Trophoblast cell (in vitro differentiated cells and primary cell): ENCODE measurements at regions not wholly inside any gene's neighbourhood (a gene's known extent, or its start where the extent isn't known, plus 50 kb on each side); places are given as distances from the start of the nearest gene placed in this dataset.

Source experiments
- DNase-seq, 2 donors: peaks; one replicate each; pipeline ENCODE4 v3.0.0-alpha.2; 2016
- H2AFZ ChIP-seq: 2 replicates; pipeline ENCODE4 v1.6.1; 2013; ENCODE audit warnings: low read length, moderate library complexity, mild to moderate bottlenecking; ENCODE audit not compliant: insufficient read depth, poor library complexity
- H2AK5ac ChIP-seq: 2 replicates; pipeline ENCODE4 v1.6.1; 2013; ENCODE audit warnings: mild to moderate bottlenecking, low read length
- H2BK120ac ChIP-seq: 2 replicates; pipeline ENCODE4 v1.6.1; 2013; ENCODE audit warnings: low read length, mild to moderate bottlenecking, moderate library complexity; ENCODE audit not compliant: insufficient read depth, poor library complexity
- H2BK12ac ChIP-seq: 2 replicates; pipeline ENCODE4 v1.6.1; 2013; ENCODE audit warnings: mild to moderate bottlenecking, low read length, moderate library complexity
- H2BK5ac ChIP-seq: 2 replicates; pipeline ENCODE4 v1.6.1; 2013; ENCODE audit warnings: low read length, low read depth, moderate library complexity, mild to moderate bottlenecking; ENCODE audit not compliant: poor library complexity
- H3K14ac ChIP-seq: 2 replicates; pipeline ENCODE4 v1.6.1; 2013; ENCODE audit warnings: mild to moderate bottlenecking, low read length
- H3K18ac ChIP-seq: 2 replicates; pipeline ENCODE4 v1.6.1; 2013; ENCODE audit warnings: mild to moderate bottlenecking, low read length
- H3K23ac ChIP-seq: 2 replicates; pipeline ENCODE4 v1.6.1; 2013; ENCODE audit warnings: low read length
- H3K27ac ChIP-seq: 2 replicates; pipeline ENCODE4 v1.5.1; 2013; ENCODE audit warnings: low read depth, mild to moderate bottlenecking, inconsistent platforms, low read length, moderate library complexity
- H3K27me3 ChIP-seq: 2 replicates; pipeline ENCODE4 v1.6.1; 2013; ENCODE audit warnings: inconsistent platforms, mild to moderate bottlenecking, low read length, moderate library complexity; ENCODE audit not compliant: insufficient read depth
- H3K36me3 ChIP-seq, 2 experiments: 1 replicate in 1 of 2; 2 replicates in 1 of 2; pipeline ENCODE4 v1.6.1; 2013; ENCODE audit warnings: low read length in 2 of 2, mild to moderate bottlenecking in 2 of 2, moderate library complexity in 1 of 2; ENCODE audit not compliant: insufficient read depth in 2 of 2, control insufficient read depth in 1 of 2
- H3K4ac ChIP-seq: 2 replicates; pipeline ENCODE4 v1.6.1; 2013; ENCODE audit warnings: low read depth, mild to moderate bottlenecking, low read length, moderate library complexity
- H3K4me1 ChIP-seq, 2 experiments: 1 replicate in 1 of 2; 2 replicates in 1 of 2; pipeline ENCODE4 v1.6.1; 2013; ENCODE audit warnings: low read length in 2 of 2, mild to moderate bottlenecking in 2 of 2, moderate library complexity in 1 of 2; ENCODE audit not compliant: insufficient read depth in 2 of 2, control insufficient read depth in 1 of 2
- H3K4me2 ChIP-seq: 2 replicates; pipeline ENCODE4 v1.6.1; 2013; ENCODE audit warnings: inconsistent platforms, mild to moderate bottlenecking, low read length, moderate library complexity
- H3K4me3 ChIP-seq: 2 replicates; pipeline ENCODE4 v1.5.1; 2013; ENCODE audit warnings: mild to moderate bottlenecking, low read depth, low read length, inconsistent platforms
- H3K79me1 ChIP-seq: one replicate; pipeline ENCODE4 v1.6.1; 2013; ENCODE audit warnings: low read length
- H3K79me2 ChIP-seq: 2 replicates; pipeline ENCODE4 v1.6.1; 2013; ENCODE audit warnings: low read length, mild to moderate bottlenecking; ENCODE audit not compliant: control insufficient read depth, insufficient read depth, poor library complexity
- H3K9ac ChIP-seq: 2 replicates; pipeline ENCODE4 v1.6.1; 2013; ENCODE audit warnings: mild to moderate bottlenecking, low read length
- H3K9me3 ChIP-seq: 2 replicates; pipeline ENCODE4 v1.6.1; 2013; ENCODE audit warnings: low read depth, mild to moderate bottlenecking, control low read depth, inconsistent platforms, low read length; ENCODE audit not compliant: insufficient read depth
- H4K12ac ChIP-seq: 2 replicates; pipeline ENCODE4 v1.6.1; 2013; ENCODE audit warnings: low read depth, mild to moderate bottlenecking, low read length, moderate library complexity
- H4K8ac ChIP-seq: 2 replicates; pipeline ENCODE4 v1.6.1; 2013; ENCODE audit warnings: low read depth, mild to moderate bottlenecking, low read length, moderate library complexity
- H4K91ac ChIP-seq: one replicate; pipeline ENCODE4 v1.6.1; 2013; ENCODE audit warnings: low read depth, mild to moderate bottlenecking, low read length, moderate library complexity
- WGBS: extraction: QIAGEN DNeasy Blood & Tissue Kit; methylation state at CpG from one replicate; pipeline ENCODE4 v1.1.7; 2013; ENCODE audit warnings: missing lambda C conversion rate; ENCODE audit not compliant: insufficient read length, insufficient coverage; ENCODE audit errors: extremely low coverage; 5-methylcytosine and 5-hydroxymethylcytosine counted together

- Histone ChIP-seq H2AFZ (peak overlapping the region; percentile 7), H3K79me2 (peaks cover 5% of the 10 kb centered on the region), H3K4me1 (peaks cover 19 to 25% of the 10 kb centered on the region in 2 experiments), H2BK12ac (peak overlapping the region; percentile 65), H3K14ac (peak overlapping the region; percentile 19), H3K4me3 (no peak overlapping the region), H3K36me3 (no peaks in the 10 kb centered on the region), H3K27me3 (no peaks in the 10 kb centered on the region), H3K18ac (peak overlapping the region; percentile 22), H3K9me3 (no peaks in the 10 kb centered on the region), H2BK5ac (peak overlapping the region; percentile 96), H4K91ac (peak overlapping the region; percentile 96), H2BK120ac (peak overlapping the region; percentile 94), H3K27ac (peak overlapping the region; percentile 90), H3K4ac (peak overlapping the region; percentile 9), H3K9ac (no peak overlapping the region), H4K12ac (no peak overlapping the region), H3K79me1 (peaks cover 31% of the 10 kb centered on the region), H3K23ac (no peak overlapping the region), H3K4me2 (peak overlapping the region; percentile 59), H2AK5ac (peak overlapping the region; percentile 16), H4K8ac (peak overlapping the region; percentile 8)
- no CpG with 5 or more reads among the region's 8 CpGs for WGBS
- DNase-seq, result peak; percentile 99 to 100
Measured at GRCh38 chr17:62860962-62861873, 53.1 kb upstream of the MARCHF10 start.

DNA sequence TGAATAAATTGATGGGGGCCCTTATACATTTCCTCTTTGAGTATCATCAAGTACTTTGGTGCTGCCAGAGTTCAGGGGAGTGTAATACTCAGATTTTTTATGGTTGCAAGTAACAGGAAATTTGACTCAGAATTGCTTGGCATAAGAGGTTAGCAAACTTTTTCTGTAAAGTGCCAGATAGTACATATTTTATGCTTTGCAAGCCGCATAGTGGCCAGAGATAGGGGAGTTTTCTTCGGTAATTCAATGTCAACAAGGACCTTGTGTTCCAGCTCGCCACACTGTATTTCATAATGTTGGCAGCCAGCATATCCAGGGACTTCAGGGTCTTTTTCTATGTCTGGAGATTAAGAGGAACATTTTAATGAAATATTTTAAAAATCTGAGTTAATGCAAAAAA is 51.0 kb upstream of the MARCHF10 start:
- Histone ChIP-seq H4K8ac (no peak overlapping the region), H2BK120ac (no peak overlapping the region), H3K79me2 (peaks cover 5% of the 10 kb centered on the region), H3K9ac (no peak overlapping the region), H2BK12ac (no peak overlapping the region), H3K4ac (no peak overlapping the region), H3K27me3 (no peaks in the 10 kb centered on the region), H2BK5ac (peak overlapping the region; percentile 28), H3K14ac (no peak overlapping the region), H2AK5ac (no peak overlapping the region), H2AFZ (no peak overlapping the region), H3K18ac (no peak overlapping the region), H4K12ac (no peak overlapping the region), H3K23ac (no peak overlapping the region), H3K4me2 (no peak overlapping the region), H3K27ac (peak overlapping the region; percentile 45), H3K4me1 (peaks cover 25 to 31% of the 10 kb centered on the region in 2 experiments), H4K91ac (peak overlapping the region; percentile 32), H3K4me3 (no peak overlapping the region), H3K9me3 (no peaks in the 10 kb centered on the region), H3K79me1 (peaks cover 29% of the 10 kb centered on the region), H3K36me3 (no peaks in the 10 kb centered on the region)
- no peak for DNase-seq
- no CpG with 5 or more reads among the region's 3 CpGs for WGBS
